ENCODE measurements at regions not wholly inside any gene's neighbourhood (a gene's known extent, or its start where the extent isn't known, plus 50 kb on each side); places are given as distances from the start of the nearest gene placed in this dataset.

DNA sequence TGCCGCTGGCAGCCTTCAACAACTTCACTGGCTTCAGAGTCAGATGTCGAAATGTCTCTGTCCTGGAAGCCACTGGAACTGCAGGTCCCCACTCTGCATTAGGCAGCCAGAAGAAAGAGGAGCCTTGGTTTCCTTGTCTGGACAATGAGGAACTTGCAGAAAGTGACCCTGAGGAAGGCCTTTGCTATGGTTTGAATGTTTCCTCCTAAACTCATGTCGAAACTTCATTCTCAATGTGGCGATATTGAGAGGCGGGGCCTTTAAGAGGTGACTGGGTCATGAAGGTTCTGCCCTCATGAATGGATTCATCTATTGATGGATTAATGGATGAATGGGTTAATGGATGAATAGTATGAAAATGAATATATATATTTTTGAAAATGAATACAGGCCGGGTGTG lies 61.6 kb upstream of the GPR26 start:
- DNase-seq (ENCODE audit: low read depth in 2 of 2) = no peak

GRCh38 chr10:123606006-123606405 lies 60.1 kb upstream of the GPR26 start:
- DNase-seq (ENCODE audit: low read depth in 2 of 2) = no peak

DNA sequence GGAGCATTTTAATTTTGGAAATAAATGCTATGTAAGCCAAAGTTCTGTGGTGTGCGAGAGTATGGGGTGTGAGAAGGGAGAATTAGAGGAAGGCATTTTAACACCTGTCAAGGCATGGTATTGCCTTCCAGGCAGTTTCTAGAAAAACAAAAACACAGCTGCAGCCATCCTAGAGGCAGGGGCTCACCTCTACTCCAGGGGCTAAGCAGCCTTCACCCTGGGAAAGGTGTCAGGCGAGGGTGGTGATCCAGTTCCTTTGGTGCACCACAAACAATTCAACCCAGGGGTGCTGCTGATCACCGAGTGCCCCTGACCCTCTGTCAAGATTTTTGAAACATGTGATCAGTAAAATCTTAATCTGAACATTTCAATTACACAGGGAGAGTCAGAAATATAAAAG lies 59.2 kb upstream of the GPR26 start:
- no peak for DNase-seq (ENCODE audit: low read depth in 2 of 2)

GRCh38 chr10:123607386-123607785 lies 58.8 kb upstream of the GPR26 start:
- no peak for DNase-seq (ENCODE audit: low read depth in 2 of 2)

DNA sequence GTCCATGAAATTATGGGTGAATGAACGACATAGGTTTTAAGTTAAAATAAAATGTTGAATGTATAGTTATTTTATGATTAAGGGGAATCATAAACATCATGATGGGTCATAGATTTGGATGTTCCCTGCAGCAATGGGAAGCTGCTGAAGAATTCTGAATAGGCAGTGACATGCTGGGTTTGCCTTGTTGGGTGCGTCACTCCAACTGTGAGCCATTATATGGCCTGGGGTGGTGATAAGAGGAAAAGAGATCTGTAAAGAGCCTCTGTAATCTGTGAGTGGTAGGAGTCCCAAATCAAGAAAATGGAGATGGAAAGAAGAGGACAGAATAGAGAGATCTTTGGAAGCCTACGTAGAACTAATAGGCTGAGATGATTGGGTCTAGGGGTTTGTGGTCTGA lies 58.1 kb upstream of the GPR26 start:
- no peak for DNase-seq (ENCODE audit: low read depth in 2 of 2)

DNA sequence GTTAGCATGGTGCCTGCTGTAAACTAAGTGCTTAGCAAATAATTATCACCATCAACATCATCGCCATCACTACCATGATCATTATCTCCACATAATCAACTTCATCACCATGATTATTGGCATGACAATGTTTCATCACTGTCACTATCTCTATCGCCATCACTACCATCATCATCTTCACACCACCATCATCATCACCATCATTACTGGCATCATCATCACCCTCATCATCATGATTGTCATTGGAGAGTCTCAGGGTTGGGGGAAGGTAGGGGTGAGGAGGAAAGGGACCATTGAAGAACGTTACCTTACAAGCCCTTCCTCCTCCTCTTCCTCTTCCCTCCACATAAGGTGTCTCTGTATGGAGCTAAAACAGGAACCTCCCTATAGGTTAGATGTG lies 54.9 kb upstream of the GPR26 start:
- DNase-seq (ENCODE audit: low read depth in 2 of 2) = no peak

DNA sequence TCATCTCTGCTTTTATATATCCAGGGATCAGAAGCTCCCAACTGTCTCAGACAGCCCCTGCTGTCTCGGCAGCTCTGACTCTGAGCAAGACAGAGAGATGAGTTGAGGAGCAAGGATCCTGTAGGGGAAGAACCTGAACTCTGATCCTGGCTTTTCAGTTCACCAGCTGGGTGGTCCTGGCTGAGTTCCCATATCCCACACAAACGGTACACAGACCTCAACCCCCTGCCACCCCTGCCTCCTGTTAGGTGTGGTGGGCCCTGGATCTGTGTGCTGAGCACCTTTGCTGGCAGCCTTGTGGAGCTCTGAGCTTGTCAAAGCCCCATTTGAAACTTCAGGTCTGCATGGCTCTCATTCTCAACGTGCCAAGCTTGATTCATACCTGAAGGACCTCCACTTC lies 54.3 kb upstream of the GPR26 start:
- no peak for DNase-seq (ENCODE audit: low read depth in 2 of 2)

- DNase-seq (ENCODE audit: low read depth in 2 of 2) = no peak
Measured at GRCh38 chr10:123613346-123613850, 52.8 kb upstream of the GPR26 start.

DNA sequence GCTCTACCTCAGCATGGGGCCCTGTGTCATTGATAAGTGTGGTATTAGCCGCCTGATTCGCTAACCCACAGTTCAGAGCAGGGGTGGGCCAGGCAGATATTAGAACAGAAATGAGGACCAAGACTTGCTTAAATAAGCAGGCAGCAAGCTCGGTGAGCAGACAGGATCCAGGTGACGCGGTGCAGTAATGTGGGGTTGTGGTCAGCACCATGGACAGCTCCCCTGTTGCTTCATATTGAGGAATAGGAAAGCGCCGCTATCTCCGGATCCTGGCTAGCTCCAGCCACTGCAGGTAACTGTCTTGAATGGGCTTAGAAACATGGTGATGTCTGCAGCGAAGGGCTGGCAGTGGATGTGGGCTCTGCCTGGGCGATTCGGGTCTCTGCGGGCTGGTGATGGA lies 51.3 kb upstream of the GPR26 start:
- peak in 1 of 2 donors; percentile 23 for DNase-seq (ENCODE audit: low read depth in 2 of 2)
